HEK293 (cell line): ENCODE measurements at regions not wholly inside any gene's neighbourhood (a gene's known extent, or its start where the extent isn't known, plus 50 kb on each side); places are given as distances from the start of the nearest gene placed in this dataset.

Experiments
- CTCF ChIA-PET: fragments of 350-600 bp; formaldehyde crosslinking; extraction: SDS; loops from one replicate; lab custom pipeline; 2021; ENCODE audit warnings: antibody characterized with exemption; lab: Yijun Ruan, JAX
- POLR2A ChIA-PET: fragments of 300-600 bp; formaldehyde crosslinking; extraction: SDS; loops from one replicate; lab custom pipeline; 2020; ENCODE audit warnings: antibody characterized with exemption, inconsistent platforms; lab: Yijun Ruan, JAX
- H3K27ac ChIP-seq: fragments of 200-500 bp; sonication (Bioruptor generic); 2 replicates; pipeline ENCODE4 v1.5.1; 2014; ENCODE audit warnings: low read depth, low read length, control low read depth, inconsistent platforms; ENCODE audit errors: extremely low read depth
- H3K36me3 ChIP-seq, 2 experiments: fragments of 200-500 bp in 1 of 2; sonication (Bioruptor generic) in 1 of 2; 1 replicate in 1 of 2; 2 replicates in 1 of 2; pipeline ENCODE4 v1.5.1; 2014 to 2017; ENCODE audit warnings: inconsistent platforms in 2 of 2, low read length in 2 of 2; ENCODE audit not compliant: control insufficient read depth in 2 of 2, insufficient read depth in 1 of 2
- H3K4me1 ChIP-seq: fragments of 200-500 bp; sonication (Bioruptor generic); 2 replicates; pipeline ENCODE4 v1.5.1; 2014; ENCODE audit warnings: mild to moderate bottlenecking, low read length, inconsistent platforms; ENCODE audit not compliant: control insufficient read depth, insufficient read depth
- H3K4me3 ChIP-seq: 2 replicates; pipeline ENCODE4 v1.5.1; 2011; ENCODE audit warnings: low read depth, mild to moderate bottlenecking, control low read depth, low read length, moderate library complexity
- H3K9me3 ChIP-seq: fragments of 200-500 bp; sonication (Bioruptor generic); 2 replicates; pipeline ENCODE4 v1.5.1; 2014; ENCODE audit warnings: low read depth, low read length, inconsistent platforms; ENCODE audit not compliant: control insufficient read depth, insufficient read depth
- AEBP2 ChIP-seq: fragments of 450-650 bp; formaldehyde crosslinking; IDR thresholded peaks from 2 replicates; pipeline ENCODE4 v1.5.1; 2016; ENCODE audit warnings: missing biosample characterization, missing genetic modification characterization, borderline replicate concordance
- BCL11B ChIP-seq: fragments of 450-650 bp; formaldehyde crosslinking; IDR thresholded peaks from 2 replicates; pipeline ENCODE4 v1.5.1; 2016; ENCODE audit warnings: low read depth, missing biosample characterization, missing genetic modification characterization
- EGR2 ChIP-seq: fragments of 450-650 bp; formaldehyde crosslinking; IDR thresholded peaks from 2 replicates; pipeline ENCODE4 v1.5.1; 2016; ENCODE audit warnings: low read depth, missing biosample characterization, missing genetic modification characterization
- HOXD13 ChIP-seq: sonication (generic); formaldehyde crosslinking; IDR thresholded peaks from 2 replicates; pipeline ENCODE4 v1.8.0; 2022; ENCODE audit warnings: missing genetic modification reagents, borderline replicate concordance
- KLF10 ChIP-seq: fragments of 450-650 bp; IDR thresholded peaks from 2 replicates; pipeline ENCODE4 v1.5.1; 2018; ENCODE audit warnings: missing biosample characterization, mild to moderate bottlenecking, missing genetic modification characterization
- KLF8 ChIP-seq: fragments of 450-650 bp; formaldehyde crosslinking; IDR thresholded peaks from 2 replicates; pipeline ENCODE4 v1.5.1; 2016; ENCODE audit warnings: missing biosample characterization, missing genetic modification characterization
- MEIS1 ChIP-seq: sonication (generic); formaldehyde crosslinking; IDR thresholded peaks from 2 replicates; pipeline ENCODE4 v1.8.1; 2022; ENCODE audit warnings: missing genetic modification reagents, mild to moderate bottlenecking, borderline replicate concordance
- OVOL3 ChIP-seq: fragments of 450-650 bp; formaldehyde crosslinking; IDR thresholded peaks from 2 replicates; pipeline ENCODE4 v1.5.1; 2016; ENCODE audit warnings: missing biosample characterization, missing genetic modification characterization
- SP3 ChIP-seq: fragments of 450-650 bp; formaldehyde crosslinking; IDR thresholded peaks from 2 replicates; pipeline ENCODE4 v1.5.1; 2016; ENCODE audit warnings: missing biosample characterization, missing genetic modification characterization
- ZNF10 ChIP-seq: fragments of 450-650 bp; formaldehyde crosslinking; IDR thresholded peaks from 2 replicates; pipeline ENCODE4 v1.5.1; 2017; ENCODE audit warnings: missing biosample characterization, missing genetic modification characterization
- ZNF175 ChIP-seq: fragments of 450-650 bp; formaldehyde crosslinking; IDR thresholded peaks from 2 replicates; pipeline ENCODE4 v1.5.1; 2016; ENCODE audit warnings: missing biosample characterization, missing genetic modification characterization
- ZNF2 ChIP-seq: fragments of 450-650 bp; formaldehyde crosslinking; IDR thresholded peaks from 2 replicates; pipeline ENCODE4 v1.5.1; 2016; ENCODE audit warnings: missing biosample characterization, missing genetic modification characterization
- ZNF362 ChIP-seq: fragments of 450-650 bp; formaldehyde crosslinking; IDR thresholded peaks from 2 replicates; pipeline ENCODE4 v1.5.1; 2016; ENCODE audit warnings: missing biosample characterization, missing genetic modification characterization
- ZNF391 ChIP-seq: fragments of 450-650 bp; formaldehyde crosslinking; IDR thresholded peaks from 2 replicates; pipeline ENCODE4 v1.5.1; 2016; ENCODE audit warnings: low read depth, missing biosample characterization, missing genetic modification characterization, borderline replicate concordance
- ZNF514 ChIP-seq: fragments of 450-650 bp; formaldehyde crosslinking; IDR thresholded peaks from 2 replicates; pipeline ENCODE4 v1.5.1; 2016; ENCODE audit warnings: missing biosample characterization, missing genetic modification characterization
- ZNF529 ChIP-seq: fragments of 450-650 bp; formaldehyde crosslinking; IDR thresholded peaks from 2 replicates; pipeline ENCODE4 v1.5.1; 2017; ENCODE audit warnings: missing genetic modification characterization, missing biosample characterization; ENCODE audit not compliant: insufficient replicate concordance
- ZNF530 ChIP-seq: fragments of 450-650 bp; formaldehyde crosslinking; IDR thresholded peaks from 2 replicates; pipeline ENCODE4 v1.5.1; 2016; ENCODE audit warnings: low read depth, missing biosample characterization, missing genetic modification characterization
- ZNF639 ChIP-seq: fragments of 450-650 bp; formaldehyde crosslinking; IDR thresholded peaks from 2 replicates; pipeline ENCODE4 v1.5.1; 2016; ENCODE audit warnings: missing biosample characterization, missing genetic modification characterization
- ZNF658 ChIP-seq: fragments of 450-650 bp; formaldehyde crosslinking; IDR thresholded peaks from 2 replicates; pipeline ENCODE4; 2016; ENCODE audit warnings: missing biosample characterization, missing genetic modification characterization
- ZNF660 ChIP-seq: fragments of 450-650 bp; IDR thresholded peaks from 2 replicates; pipeline ENCODE4 v1.5.1; 2018; ENCODE audit warnings: missing biosample characterization, mild to moderate bottlenecking, missing genetic modification characterization
- ZNF670 ChIP-seq: fragments of 450-650 bp; formaldehyde crosslinking; IDR thresholded peaks from 2 replicates; pipeline ENCODE4 v1.5.1; 2016; ENCODE audit warnings: missing biosample characterization, missing genetic modification characterization, low read depth
- ZNF837 ChIP-seq: fragments of 450-650 bp; formaldehyde crosslinking; IDR thresholded peaks from 2 replicates; pipeline ENCODE4 v1.5.1; 2016; ENCODE audit warnings: missing biosample characterization, missing genetic modification characterization
- ZSCAN4 ChIP-seq: fragments of 450-650 bp; formaldehyde crosslinking; IDR thresholded peaks from 2 replicates; pipeline ENCODE4 v1.5.1; 2017; ENCODE audit warnings: missing biosample characterization, missing genetic modification characterization

GRCh38 chr2:41141146-41141791 is 689.4 kb upstream of the SLC8A1 start:
- Histone ChIP-seq H3K4me1 (no peaks in the 10 kb centered on the region), H3K4me3 (no peak overlapping the region), H3K9me3 (no peaks in the 10 kb centered on the region), H3K36me3 (no peaks in the 10 kb centered on the region), H3K27ac (no peak overlapping the region)
- CTCF ChIA-PET: no interaction called here
- TF ChIP-seq ZNF660 (tag by site-specific recombination) (no peak), ZNF639 (tag by site-specific recombination) (no peak), MEIS1 (CRISPR knock-in tag) (no peak), ZNF530 (no peak), SP3 (tag by site-specific recombination) (no peak)
- POLR2A ChIA-PET: no interaction called here

- POLR2A ChIA-PET: no interaction called here
- CTCF ChIA-PET: interaction anchor here (0.6 kb wide), 1 partner anchor 196 kb away, joined by 3 read pairs; no protein-coding TSS in a partner anchor
Measured at GRCh38 chr2:41142478-41142877, 690.6 kb upstream of the SLC8A1 start.

More at GRCh38 chr2:41142478-41142877, 690.6 kb upstream of the SLC8A1 start:
- Histone ChIP-seq H3K9me3 (no peaks in the 10 kb centered on the region), H3K27ac (no peak overlapping the region), H3K4me3 (no peak overlapping the region), H3K4me1 (no peaks in the 10 kb centered on the region), H3K36me3 (no peaks in the 10 kb centered on the region)
- TF ChIP-seq ZNF670: no peak
- no peak for TF ChIP-seq KLF8 (tag by site-specific recombination)
- no peak for TF ChIP-seq KLF10
- no peak for TF ChIP-seq ZNF362 (tag by site-specific recombination)
- TF ChIP-seq ZNF837 (tag by site-specific recombination): no peak
- no peak for TF ChIP-seq EGR2 (tag by site-specific recombination)
- no peak for TF ChIP-seq ZNF10
- TF ChIP-seq BCL11B (tag by site-specific recombination): no peak
- TF ChIP-seq HOXD13: no peak
- no peak for TF ChIP-seq ZNF2 (tag by site-specific recombination)
- TF ChIP-seq AEBP2: no peak
- no peak for TF ChIP-seq ZSCAN4 (tag by site-specific recombination)
- no peak for TF ChIP-seq ZNF175 (tag by site-specific recombination)
- TF ChIP-seq ZNF514: no peak
- no peak for TF ChIP-seq ZNF529 (tag by site-specific recombination)
- no peak for TF ChIP-seq ZNF658
- TF ChIP-seq OVOL3: no peak
- no peak for TF ChIP-seq ZNF391
